GM13976 (cell line): ENCODE measurements at regions not wholly inside any gene's neighbourhood (a gene's known extent, or its start where the extent isn't known, plus 50 kb on each side); places are given as distances from the start of the nearest gene placed in this dataset.

ENCODE experiments used
- DNase-seq: peaks from one replicate; pipeline ENCODE4 v3.0.0; 2012; ENCODE audit warnings: low spot score
- in situ Hi-C: fragments of 300-500 bp; cut with MboI; formaldehyde crosslinking; loops from one replicate; pipeline ENCODE4 v1.12.0; 2022; ENCODE audit warnings: low sequenced_read_pairs, mixed read lengths, inconsistent platforms; ENCODE audit not compliant: unreplicated experiment
- TF ChIP-seq, protein P1 (sequence below): IDR thresholded peaks from 2 replicates; pipeline ENCODE4 v1.5.1; 2012; ENCODE audit warnings: borderline replicate concordance, mild to moderate bottlenecking; ENCODE audit not compliant: insufficient read depth; ENCODE audit errors: extremely low read depth, missing control alignments, control extremely low read depth

DNA sequence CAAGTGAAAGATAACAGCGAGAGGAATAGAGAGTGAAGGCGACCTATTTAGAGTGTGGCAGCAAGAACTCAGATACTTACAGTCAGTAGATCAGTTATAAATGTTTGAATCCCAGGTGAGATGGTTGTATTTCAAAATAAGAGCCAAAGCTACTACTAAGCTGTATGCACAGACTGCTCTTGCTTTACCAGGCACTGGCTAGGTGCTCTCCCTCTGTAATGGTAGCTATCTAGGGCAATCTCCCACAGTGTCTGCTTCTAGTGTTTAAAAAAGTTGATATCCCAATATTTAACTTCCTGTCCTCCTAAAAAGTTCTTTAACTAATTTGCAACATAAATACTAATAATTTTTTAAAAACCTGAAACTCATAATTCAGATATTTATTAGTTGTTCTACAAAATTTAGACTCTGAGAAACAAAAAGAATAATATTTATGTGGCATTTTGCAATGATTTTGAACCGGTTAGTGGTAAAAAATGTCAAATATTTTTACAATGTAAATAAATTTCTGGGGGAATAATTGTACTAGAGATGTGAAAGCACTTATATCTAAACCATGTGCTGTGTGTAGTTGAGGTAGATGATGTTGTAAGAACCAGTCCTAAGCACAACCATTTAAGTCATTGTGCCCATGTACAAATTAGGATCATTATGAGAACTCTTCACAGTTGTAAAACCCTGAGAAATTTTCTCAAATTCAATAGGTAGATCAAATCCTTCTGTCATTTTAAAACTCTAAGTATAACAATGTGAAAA, 349.3 kb upstream of the SEMA3D start:
- no peak for DNase-seq
- TF ChIP-seq, protein P1, sequence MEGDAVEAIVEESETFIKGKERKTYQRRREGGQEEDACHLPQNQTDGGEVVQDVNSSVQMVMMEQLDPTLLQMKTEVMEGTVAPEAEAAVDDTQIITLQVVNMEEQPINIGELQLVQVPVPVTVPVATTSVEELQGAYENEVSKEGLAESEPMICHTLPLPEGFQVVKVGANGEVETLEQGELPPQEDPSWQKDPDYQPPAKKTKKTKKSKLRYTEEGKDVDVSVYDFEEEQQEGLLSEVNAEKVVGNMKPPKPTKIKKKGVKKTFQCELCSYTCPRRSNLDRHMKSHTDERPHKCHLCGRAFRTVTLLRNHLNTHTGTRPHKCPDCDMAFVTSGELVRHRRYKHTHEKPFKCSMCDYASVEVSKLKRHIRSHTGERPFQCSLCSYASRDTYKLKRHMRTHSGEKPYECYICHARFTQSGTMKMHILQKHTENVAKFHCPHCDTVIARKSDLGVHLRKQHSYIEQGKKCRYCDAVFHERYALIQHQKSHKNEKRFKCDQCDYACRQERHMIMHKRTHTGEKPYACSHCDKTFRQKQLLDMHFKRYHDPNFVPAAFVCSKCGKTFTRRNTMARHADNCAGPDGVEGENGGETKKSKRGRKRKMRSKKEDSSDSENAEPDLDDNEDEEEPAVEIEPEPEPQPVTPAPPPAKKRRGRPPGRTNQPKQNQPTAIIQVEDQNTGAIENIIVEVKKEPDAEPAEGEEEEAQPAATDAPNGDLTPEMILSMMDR: no peak
- in situ Hi-C loops: no loop called here

DNA sequence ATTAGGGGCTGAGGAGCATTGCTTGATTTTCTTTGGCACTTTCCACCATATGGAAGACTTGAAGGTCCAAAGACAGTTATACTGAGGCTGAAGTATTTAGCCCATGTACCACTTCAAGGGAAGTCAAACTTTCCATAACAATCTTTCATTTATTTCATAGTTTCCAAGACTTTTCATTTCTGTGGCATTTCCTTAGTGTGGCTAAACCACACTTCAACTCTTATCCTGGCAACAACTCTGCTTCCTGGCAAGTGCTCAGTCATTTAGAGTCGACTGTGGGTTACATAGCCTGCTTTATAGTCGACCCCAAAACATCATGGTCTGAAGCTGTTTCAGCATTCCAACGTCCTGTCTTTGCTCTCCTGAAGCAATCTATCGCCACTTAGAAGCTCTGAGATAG, 343.0 kb upstream of the SEMA3D start:
- no peak for DNase-seq
- in situ Hi-C loops: no loop called here
- TF ChIP-seq, protein P1: no peak

DNA sequence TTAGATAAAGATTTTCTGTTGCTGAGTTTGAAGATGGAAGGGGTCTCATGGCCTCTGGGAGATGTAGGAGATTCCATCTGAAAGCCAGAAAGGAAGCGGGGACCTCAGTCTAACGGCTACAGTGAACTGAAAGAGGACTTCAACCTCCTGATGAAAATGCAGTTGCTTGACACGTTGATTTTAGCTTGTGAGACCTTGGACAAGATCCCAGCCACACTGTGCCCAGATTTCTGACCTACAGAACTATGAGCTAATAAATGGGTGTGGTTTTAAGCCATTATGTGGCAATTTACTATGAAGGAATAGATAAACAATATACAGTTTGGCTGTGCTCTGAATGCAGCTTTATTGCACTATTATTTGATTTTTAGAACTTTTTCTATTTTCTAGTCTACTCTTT, 342.3 kb upstream of the SEMA3D start:
- in situ Hi-C loops: no loop called here
- no peak for DNase-seq
- TF ChIP-seq, protein P1: no peak

GRCh38 chr7:85528581-85528980, 341.7 kb upstream of the SEMA3D start:
- in situ Hi-C loops: no loop called here
- TF ChIP-seq, protein P1: no peak
- no peak for DNase-seq

DNA sequence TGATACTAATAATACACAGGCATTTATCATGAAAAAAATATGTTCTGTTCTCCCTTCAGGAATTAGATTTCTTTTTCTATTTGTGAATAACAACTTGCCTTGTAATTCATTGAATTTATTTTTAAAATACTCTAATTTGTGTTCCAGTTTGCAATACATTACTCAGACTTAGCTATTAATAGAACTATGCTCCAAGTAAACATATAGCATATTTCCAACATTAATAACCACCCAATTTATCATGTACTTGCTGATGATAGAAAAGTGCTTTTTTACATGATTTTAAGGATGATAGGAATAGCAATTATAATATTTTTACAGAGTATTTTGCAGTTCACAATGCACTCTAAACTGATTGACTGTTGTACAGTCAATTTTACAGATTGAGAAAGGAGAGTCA, 338.8 kb upstream of the SEMA3D start:
- TF ChIP-seq, protein P1: no peak
- in situ Hi-C loops: no loop called here

DNA sequence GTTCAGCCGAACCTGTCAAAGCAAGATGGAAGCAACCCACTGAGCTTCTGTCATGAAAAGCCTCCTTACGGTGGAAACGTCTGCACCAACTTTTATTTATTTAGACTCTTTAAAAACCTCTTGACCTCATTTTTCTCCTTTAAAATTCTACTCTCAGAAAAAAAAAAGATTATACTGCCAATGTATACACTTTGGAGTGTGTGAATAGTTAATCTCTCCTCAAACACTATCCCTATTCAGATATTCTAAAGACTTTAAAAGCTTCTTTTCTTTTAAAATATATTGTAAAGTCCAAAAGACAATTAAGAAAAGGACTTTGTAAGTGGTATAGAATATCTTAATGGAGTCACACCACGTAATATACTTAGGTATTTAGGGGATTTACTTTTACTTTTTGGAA, 335.2 kb upstream of the SEMA3D start:
- no peak for DNase-seq

More for the DNA sequence above, 338.8 kb upstream of the SEMA3D start:
- DNase-seq: no peak

More for the DNA sequence above, 335.2 kb upstream of the SEMA3D start:
- in situ Hi-C loops: no loop called here
- TF ChIP-seq, protein P1: no peak
